GM12874 (cell line): ENCODE measurements at regions not wholly inside any gene's neighbourhood (a gene's known extent, or its start where the extent isn't known, plus 50 kb on each side); places are given as distances from the start of the nearest gene placed in this dataset.

Source experiments
- TF ChIP-seq, protein P1 (sequence below): IDR thresholded peaks from 2 replicates; pipeline ENCODE4 v1.5.1; 2011; ENCODE audit warnings: low read depth, mild to moderate bottlenecking, control low read depth, low read length, moderate library complexity; ENCODE audit not compliant: insufficient read depth

DNA sequence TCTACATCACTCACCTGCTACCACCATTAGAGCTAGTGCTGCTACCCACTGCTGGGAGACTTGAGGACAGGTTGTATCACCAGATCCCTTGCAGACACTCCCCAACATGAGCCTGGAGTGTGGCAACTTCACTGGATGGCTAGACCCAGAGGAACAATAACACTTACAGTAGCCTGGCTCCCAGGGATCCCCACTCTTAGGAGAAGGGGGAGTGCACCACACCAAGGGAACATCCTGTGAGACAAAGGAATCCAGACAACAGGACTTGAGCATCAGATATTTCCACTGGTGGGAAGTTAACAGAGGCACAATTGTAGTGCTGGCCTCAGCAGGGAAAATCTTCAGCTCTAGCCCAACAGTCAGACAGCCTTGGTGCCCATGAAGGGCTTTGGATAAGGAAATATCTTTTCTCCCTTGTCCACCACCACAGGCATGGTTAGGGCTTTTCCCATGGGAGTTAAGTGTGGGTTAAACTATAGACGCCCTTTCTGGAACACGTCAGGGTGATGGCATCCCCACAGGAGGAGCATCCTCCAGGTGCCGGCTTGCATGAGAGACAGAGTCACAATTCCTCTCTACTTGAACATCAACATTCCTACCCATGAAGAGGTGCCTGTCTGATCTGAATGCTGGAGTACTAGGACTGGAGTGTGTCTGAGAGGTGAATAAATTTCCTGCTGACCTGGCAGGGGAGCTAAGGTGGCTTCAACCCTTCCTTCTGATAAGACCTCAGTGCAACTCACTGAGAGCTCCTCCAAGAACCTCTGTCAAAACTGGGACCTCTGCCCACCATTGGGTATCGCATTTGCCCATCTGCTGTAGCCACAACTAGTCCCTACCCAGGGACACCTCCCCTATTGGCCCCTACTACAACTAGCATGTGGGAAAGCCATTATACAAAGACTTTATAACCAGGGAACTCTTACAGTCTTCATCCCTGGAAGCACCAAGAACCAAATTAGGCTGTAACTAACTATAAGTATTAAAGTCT lies 55.4 kb upstream of the SIRPG start:
- TF ChIP-seq, protein P1, sequence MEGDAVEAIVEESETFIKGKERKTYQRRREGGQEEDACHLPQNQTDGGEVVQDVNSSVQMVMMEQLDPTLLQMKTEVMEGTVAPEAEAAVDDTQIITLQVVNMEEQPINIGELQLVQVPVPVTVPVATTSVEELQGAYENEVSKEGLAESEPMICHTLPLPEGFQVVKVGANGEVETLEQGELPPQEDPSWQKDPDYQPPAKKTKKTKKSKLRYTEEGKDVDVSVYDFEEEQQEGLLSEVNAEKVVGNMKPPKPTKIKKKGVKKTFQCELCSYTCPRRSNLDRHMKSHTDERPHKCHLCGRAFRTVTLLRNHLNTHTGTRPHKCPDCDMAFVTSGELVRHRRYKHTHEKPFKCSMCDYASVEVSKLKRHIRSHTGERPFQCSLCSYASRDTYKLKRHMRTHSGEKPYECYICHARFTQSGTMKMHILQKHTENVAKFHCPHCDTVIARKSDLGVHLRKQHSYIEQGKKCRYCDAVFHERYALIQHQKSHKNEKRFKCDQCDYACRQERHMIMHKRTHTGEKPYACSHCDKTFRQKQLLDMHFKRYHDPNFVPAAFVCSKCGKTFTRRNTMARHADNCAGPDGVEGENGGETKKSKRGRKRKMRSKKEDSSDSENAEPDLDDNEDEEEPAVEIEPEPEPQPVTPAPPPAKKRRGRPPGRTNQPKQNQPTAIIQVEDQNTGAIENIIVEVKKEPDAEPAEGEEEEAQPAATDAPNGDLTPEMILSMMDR: no peak

DNA sequence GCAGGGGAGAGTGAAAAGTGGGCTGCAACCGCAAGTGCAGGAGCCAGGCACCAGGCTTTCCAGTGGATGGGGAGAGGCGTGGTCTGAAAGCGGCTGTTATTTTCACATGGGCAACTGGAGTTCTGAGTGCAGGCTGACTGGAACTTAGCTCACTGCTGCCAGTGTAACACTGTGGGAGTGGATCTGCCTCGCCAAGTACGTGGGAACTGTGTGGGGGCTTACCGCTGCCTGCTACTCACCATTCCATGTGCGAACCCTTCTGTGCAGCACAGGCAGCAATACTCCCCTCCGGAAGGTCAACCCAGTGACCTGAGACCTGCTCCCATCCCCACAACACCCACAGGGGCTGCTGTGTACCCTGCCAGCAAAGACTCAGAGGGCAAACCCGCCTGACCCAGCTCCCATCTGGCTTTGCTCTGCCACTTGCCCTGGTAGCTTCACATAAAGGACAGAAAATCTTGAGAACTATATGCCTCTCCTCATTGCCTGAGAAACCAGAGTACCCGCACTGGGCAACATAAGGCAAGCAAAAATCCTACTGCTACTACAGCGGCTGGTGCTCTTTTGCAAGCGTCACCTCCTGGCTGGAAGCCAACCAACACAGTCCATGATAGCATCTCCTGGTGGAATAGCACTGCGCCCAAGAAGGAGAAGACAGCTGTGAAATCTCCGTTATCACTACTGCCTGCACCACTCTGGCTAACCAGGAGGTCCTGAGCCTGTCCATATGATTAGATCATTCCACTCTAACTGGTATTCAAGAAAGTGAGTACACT lies 54.4 kb upstream of the SIRPG start:
- TF ChIP-seq, protein P1: no peak

DNA sequence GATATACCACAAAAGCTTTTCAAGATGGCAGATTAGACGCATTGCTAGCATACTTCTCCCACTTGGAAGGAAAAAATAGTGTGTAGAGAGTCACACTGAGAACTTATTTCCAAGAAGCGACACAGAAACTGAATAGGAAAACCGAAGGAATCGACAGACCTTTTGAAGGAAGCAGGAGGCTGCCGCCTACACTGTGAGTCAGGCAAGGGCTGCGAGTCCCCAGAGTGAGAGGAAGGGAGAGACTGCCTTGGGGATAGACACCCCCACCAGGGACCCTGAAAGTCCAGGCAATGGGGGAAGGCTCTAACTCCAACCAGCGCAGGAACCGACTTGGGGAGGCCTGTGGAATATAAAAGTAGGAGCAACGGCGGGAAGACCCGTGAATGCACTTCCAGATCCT lies 53.7 kb upstream of the SIRPG start:
- TF ChIP-seq, protein P1: no peak

DNA sequence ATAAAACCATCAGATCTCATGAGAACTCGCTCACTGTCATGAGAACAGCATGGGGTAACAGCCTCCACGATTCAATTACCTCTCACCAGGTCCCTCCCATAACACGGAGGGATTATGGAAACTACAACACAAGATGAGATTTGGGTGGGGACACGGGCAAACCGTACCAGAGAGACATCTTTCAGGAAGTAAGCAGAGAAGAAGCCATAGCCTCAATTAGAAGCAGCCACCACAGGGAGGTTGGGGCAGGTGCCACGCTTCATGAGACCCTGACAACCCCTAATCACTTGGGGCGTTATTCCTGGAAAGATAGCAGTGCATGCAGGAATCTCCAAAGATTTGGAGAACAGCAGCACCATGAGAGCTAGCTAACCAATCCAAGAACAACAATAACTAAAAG lies 52.9 kb upstream of the SIRPG start:
- TF ChIP-seq, protein P1: no peak

DNA sequence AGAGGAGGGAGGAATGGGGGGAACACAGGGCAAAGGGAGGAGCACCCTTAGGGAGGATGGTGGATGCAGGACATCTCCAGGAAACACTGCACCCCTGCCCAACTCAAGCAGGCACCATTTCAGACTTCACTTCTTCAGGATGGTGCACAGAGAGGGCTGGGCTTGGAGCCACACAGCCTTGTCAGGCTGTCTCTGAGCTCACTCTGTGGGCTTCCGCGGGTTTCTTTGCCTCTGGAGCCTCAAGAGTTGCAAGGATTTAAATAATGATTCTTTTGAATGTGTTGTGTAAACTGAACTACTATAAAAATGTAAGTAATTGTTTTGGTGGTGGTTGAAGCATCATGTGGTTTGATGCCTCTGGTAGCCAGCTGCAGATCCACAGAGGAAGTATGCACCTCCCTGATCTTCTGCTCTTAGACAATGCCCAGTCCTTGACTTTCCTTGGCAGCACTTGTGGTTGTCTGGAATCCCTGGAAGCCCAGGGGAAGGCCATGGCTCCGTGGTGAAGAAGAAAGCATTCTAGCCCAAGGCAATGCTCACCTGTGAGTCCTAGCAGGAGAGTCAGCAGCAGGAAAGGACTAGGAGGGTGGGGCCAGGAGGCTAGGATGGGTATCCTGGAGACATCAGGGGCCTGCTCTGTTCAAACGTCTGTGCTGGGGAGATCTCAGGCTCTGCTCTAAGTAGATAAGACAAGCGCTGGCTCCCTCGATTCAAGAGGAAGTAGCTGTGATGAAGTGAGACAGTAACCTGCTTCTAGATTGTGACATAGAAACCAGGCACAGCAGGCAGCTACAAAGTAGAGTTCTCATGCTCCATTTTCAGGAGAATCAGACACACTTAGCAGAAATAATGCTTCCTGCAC lies 50.2 kb upstream of the SIRPG start:
- TF ChIP-seq, protein P1: no peak
